ENCODE measurements at regions not wholly inside any gene's neighbourhood (a gene's known extent, or its start where the extent isn't known, plus 50 kb on each side); places are given as distances from the start of the nearest gene placed in this dataset.
"Not testable (repeated sequence)": the region's sequence is repeated elsewhere in the genome, so short reads cannot be mapped to it uniquely, and the experiment has no call there.

DNA sequence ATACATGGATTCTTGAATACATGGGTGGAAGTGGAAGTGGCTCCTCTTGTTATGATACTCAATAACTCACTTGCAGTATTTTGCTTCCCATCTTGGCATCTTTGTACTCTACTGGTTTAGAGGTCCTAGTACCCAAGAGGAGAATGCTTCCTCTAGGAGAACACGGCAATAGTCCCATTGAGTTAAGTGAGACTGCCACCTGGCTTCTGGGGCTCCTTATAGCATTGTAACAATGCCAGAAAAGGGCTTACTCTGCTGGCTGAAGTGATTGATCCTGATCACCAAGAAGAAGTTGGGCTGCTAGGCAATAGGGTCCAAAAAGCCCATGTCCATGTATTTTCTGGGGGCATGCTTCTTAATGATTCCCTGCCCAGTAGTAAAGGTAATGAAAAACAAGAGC, 627.6 kb upstream of the SGCD start:
- intact Hi-C loops (cut with DNase I), result no loop called here
- Histone ChIP-seq H3K9me3 (no peaks in the 10 kb centered on the region), H3K4me3 (replicated peaks in 1 of 3) (no peak overlapping the region), H3K27me3 (no peaks in the 10 kb centered on the region), H3K36me3 (no peaks in the 10 kb centered on the region), H3K4me1 (no peaks in the 10 kb centered on the region), H3K27ac (no peak overlapping the region)
- 38 to 44% methylated on average over 1 of the region's 1 CpG for WGBS, 2 donors
- TF ChIP-seq, protein P1, sequence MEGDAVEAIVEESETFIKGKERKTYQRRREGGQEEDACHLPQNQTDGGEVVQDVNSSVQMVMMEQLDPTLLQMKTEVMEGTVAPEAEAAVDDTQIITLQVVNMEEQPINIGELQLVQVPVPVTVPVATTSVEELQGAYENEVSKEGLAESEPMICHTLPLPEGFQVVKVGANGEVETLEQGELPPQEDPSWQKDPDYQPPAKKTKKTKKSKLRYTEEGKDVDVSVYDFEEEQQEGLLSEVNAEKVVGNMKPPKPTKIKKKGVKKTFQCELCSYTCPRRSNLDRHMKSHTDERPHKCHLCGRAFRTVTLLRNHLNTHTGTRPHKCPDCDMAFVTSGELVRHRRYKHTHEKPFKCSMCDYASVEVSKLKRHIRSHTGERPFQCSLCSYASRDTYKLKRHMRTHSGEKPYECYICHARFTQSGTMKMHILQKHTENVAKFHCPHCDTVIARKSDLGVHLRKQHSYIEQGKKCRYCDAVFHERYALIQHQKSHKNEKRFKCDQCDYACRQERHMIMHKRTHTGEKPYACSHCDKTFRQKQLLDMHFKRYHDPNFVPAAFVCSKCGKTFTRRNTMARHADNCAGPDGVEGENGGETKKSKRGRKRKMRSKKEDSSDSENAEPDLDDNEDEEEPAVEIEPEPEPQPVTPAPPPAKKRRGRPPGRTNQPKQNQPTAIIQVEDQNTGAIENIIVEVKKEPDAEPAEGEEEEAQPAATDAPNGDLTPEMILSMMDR (IDR thresholded peaks at IDR 0.05), result no peak
- DNase-seq, result no peak

DNA sequence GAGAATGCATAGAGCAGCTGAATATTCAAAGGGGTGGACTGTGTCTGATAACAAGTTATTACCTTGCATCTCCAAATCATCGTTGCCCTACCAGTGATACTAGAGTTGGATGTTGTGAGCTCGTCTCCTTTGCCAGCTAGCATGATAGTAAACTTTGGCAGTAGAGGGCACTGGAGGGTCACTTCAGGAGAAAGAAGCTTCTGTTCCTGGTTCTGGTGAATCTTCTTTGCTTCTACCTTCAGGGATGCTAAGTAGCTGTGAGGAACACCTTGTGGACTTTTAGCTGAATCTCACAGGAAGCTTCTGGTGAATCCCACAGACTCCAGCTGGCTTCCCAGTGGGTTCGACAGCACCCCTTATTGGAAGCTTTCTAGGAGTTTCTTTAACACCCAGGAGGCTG, 626.6 kb upstream of the SGCD start:
- H3K4me1 ChIP-seq, result no peaks in the 10 kb centered on the region
- no peak overlapping the region for H3K27ac ChIP-seq
- no peak overlapping the region for H3K4me3 ChIP-seq (replicated peaks in 1 of 3)
- 40 to 47% methylated on average over 3 of the region's 3 CpGs for WGBS, 2 donors
- DNase-seq, result no peak
- H3K9me3 ChIP-seq, result no peaks in the 10 kb centered on the region
- intact Hi-C loops (cut with DNase I), result no loop called here
- no peaks in the 10 kb centered on the region for H3K27me3 ChIP-seq
- H3K36me3 ChIP-seq, result no peaks in the 10 kb centered on the region
- TF ChIP-seq, protein P1 (IDR thresholded peaks at IDR 0.05), result no peak
- TF ChIP-seq POLR2A (IDR thresholded peaks at IDR 0.05), result no peak

DNA sequence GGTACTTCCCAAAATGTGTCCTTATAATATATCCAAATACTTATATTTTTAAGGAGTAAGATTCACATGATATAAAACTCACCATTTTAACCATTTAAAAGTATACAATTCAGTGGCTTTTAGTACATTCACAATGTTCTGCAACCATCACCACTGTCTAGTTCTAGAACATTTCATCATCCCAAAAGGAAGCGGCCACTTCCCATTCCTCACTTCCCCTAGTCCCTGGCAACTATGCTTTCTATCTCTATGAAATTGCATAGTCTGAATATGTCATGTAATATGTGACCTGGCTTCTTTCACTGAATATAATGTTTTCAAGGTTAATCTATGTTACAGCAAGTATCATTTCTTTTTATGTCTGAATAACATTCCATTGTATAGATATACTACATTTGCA, 615.1 kb upstream of the SGCD start:
- 87 to 95% methylated on average over 1 of the region's 1 CpG for WGBS, 2 donors
- Histone ChIP-seq H3K4me3 (replicated peaks in 1 of 3) (no peak overlapping the region), H3K27ac (no peak overlapping the region), H3K27me3 (no peaks in the 10 kb centered on the region), H3K4me1 (no peaks in the 10 kb centered on the region), H3K36me3 (no peaks in the 10 kb centered on the region), H3K9me3 (no peaks in the 10 kb centered on the region)
- TF ChIP-seq POLR2A (IDR thresholded peaks at IDR 0.05), result no peak
- TF ChIP-seq, protein P1 (IDR thresholded peaks at IDR 0.05), result no peak
- no peak for DNase-seq
- intact Hi-C loops (cut with DNase I), result no loop called here

DNA sequence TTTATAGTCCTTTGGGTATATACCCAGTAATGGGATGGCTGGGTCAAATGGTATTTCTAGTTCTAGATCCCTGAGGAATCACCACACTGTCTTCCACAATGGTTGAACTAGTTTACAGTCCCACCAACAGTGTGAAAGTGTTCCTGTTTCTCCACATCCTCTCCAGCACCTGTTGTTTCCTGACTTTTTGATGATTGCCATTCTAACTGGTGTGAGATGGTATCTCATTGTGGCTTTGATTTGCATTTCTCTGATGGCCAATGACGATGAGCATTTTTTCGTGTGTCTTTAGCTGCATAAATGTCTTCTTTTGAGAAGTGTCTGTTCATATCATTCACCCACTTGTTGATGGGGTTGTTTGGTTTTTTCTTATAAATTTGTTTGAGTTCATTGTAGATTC, 612.5 kb upstream of the SGCD start:
- DNase-seq; H3K27me3 ChIP-seq; H3K27ac ChIP-seq; H3K4me1 ChIP-seq; intact Hi-C loops (cut with DNase I); H3K4me3 ChIP-seq (replicated peaks in 1 of 3); H3K36me3 ChIP-seq; H3K9me3 ChIP-seq: not testable (repeated sequence)
- 69 to 70% methylated on average over 2 of the region's 2 CpGs for WGBS, 2 donors

DNA sequence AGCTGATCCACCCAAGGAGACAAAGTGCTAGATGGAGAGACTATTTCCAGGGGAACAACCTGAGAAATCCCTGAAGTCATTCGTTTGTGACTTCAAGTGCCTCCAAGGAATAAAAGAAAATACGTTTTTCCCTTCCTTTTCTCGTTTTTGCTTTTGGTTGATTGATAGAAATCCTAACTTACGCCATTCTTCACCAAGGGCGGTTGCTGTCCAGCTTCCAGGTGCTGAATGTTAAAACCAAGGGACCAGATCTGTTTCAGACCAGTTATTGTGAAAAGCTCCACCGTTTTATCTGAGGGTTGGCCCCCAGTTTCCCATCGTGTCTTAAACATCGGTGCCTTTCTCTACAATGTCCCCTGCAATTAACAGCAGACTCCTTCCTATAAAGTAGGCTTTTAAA, 600.7 kb upstream of the SGCD start:
- DNase-seq, result peak; percentile 14 to 39
- WGBS, 2 donors, result 4 to 11% methylated on average over 8 of the region's 8 CpGs
- intact Hi-C loops (cut with DNase I), result no loop called here
- peaks cover 16% of the 10 kb centered on the region for H3K27me3 ChIP-seq
- no peak overlapping the region for H3K27ac ChIP-seq
- peaks cover 7 to 25% of the 10 kb centered on the region in 2 donors for H3K4me1 ChIP-seq
- H3K4me3 ChIP-seq (replicated peaks in 1 of 3), result no peak overlapping the region
- no peaks in the 10 kb centered on the region for H3K9me3 ChIP-seq
- H3K36me3 ChIP-seq, result no peaks in the 10 kb centered on the region
- TF ChIP-seq, protein P1 (IDR thresholded peaks at IDR 0.05), result no peak
- no peak for TF ChIP-seq POLR2A (IDR thresholded peaks at IDR 0.05)

DNA sequence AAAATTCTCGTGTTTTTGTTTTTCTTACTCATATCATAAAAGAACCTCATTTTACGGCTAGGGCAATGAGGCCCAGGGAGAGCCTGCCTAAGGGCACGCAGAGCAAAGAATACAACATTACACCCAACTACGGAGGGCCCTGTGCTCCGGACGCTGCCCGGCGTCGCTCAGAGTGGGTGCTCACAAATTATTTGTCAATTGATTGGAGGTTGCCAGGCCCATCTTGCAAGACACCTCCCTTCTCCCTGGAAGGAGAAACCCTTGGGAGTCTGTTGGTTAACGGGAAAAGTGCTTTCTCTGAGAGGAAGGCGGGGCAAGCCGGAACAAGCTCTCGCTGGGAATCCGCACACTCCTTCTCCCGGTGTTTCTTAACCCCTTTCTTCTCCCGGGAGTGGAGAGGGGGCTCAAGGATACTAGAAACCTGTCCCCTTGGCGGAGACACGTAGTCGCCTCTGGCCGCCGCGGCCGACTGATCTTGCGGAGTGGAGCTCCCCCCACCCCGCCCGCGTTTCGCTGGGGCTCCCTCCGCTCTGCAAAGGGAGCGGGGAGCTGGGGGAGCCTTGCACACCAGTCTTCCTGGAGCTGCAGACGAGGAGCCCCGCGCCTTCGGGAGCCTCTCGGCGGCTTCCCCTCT, 599.3 kb upstream of the SGCD start:
- H3K27ac ChIP-seq, result no peak overlapping the region
- no peaks in the 10 kb centered on the region for H3K36me3 ChIP-seq
- 7 to 8% methylated on average over 17 to 28 of the region's 36 CpGs for WGBS, 2 donors
- H3K4me1 ChIP-seq, result peaks cover 7 to 25% of the 10 kb centered on the region in 2 donors
- intact Hi-C loops (cut with DNase I), result no loop called here
- H3K27me3 ChIP-seq, result peaks cover 16% of the 10 kb centered on the region
- no peaks in the 10 kb centered on the region for H3K9me3 ChIP-seq
- DNase-seq, result peak in 1 of 2 donors; percentile 1
- no peak for TF ChIP-seq POLR2A (IDR thresholded peaks at IDR 0.05)
- TF ChIP-seq, protein P1 (IDR thresholded peaks at IDR 0.05), result no peak
- no peak overlapping the region for H3K4me3 ChIP-seq (replicated peaks in 1 of 3)
